RWPE1 (cell line): ENCODE measurements at regions not wholly inside any gene's neighbourhood (a gene's known extent, or its start where the extent isn't known, plus 50 kb on each side); places are given as distances from the start of the nearest gene placed in this dataset.

Source experiments
- CTCF ChIA-PET: fragments of 350-600 bp; sonication (Branson Sonifier 250); formaldehyde crosslinking; extraction: SDS; loops from one replicate; lab custom pipeline; 2021; lab: Yijun Ruan, JAX
- POLR2A ChIA-PET: fragments of 400-600 bp; formaldehyde crosslinking; extraction: SDS; loops from one replicate; lab custom pipeline; 2020; ENCODE audit warnings: antibody characterized with exemption; ENCODE audit not compliant: low non-redundant PET; lab: Yijun Ruan, JAX
- DNase-seq: peaks from one replicate; pipeline ENCODE4 v3.0.0; 2012; ENCODE audit warnings: low spot score
- H3K27ac ChIP-seq: fragments of 450-650 bp; 2 replicates; pipeline ENCODE4 v1.5.1; 2017
- TF ChIP-seq, protein P1 (sequence below): fragments of 450-650 bp; conservative IDR thresholded peaks from 2 replicates; pipeline ENCODE4 v1.5.1; 2017; ENCODE audit warnings: low read depth, mild to moderate bottlenecking

DNA sequence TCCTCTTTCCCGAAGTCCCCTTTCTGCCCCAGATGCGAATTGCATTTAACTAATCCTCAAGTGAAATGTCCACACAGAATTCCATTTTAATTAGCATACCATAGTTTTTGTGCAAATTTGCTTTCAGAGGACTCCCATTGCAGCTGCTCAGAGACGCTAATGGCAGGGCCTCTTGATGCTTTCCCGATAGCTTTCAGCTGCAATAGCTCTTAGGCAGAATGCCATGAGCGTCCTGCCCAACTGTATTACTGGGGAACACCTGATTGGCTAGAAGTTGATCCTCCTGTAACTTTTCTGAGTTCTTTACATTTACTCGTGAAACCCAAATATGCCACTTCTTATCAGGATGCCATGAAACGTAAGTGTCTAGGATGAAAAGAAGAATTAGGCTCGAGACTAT lies 203.0 kb downstream of the UTP18 start:
- POLR2A ChIA-PET, result no interaction called here
- DNase-seq, result no peak
- H3K27ac ChIP-seq, result no peak overlapping the region
- CTCF ChIA-PET, result interaction anchor here (0.6 kb wide), 1 partner anchor 59 kb away, joined by 3 read pairs; no protein-coding TSS in a partner anchor
- TF ChIP-seq, protein P1, sequence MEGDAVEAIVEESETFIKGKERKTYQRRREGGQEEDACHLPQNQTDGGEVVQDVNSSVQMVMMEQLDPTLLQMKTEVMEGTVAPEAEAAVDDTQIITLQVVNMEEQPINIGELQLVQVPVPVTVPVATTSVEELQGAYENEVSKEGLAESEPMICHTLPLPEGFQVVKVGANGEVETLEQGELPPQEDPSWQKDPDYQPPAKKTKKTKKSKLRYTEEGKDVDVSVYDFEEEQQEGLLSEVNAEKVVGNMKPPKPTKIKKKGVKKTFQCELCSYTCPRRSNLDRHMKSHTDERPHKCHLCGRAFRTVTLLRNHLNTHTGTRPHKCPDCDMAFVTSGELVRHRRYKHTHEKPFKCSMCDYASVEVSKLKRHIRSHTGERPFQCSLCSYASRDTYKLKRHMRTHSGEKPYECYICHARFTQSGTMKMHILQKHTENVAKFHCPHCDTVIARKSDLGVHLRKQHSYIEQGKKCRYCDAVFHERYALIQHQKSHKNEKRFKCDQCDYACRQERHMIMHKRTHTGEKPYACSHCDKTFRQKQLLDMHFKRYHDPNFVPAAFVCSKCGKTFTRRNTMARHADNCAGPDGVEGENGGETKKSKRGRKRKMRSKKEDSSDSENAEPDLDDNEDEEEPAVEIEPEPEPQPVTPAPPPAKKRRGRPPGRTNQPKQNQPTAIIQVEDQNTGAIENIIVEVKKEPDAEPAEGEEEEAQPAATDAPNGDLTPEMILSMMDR, result no peak

DNA sequence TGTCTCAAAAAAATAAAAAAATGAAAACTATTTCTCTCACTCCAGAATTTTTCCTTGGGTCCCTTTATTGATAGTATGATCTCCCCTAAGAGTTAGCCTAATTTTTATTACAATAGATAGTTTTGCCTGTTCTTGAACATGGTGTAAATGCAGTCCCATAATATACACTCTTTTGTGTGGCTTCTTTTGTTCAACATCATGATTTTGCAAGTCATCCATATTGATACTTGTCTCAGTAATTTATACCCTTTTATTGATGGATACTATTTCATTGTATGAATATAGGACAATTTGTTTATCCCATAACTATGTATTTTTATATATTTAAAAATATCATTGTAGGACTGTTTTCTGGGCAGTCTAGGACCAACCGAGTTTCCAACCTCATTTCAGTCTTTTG lies 207.0 kb downstream of the UTP18 start:
- no peak for DNase-seq
- TF ChIP-seq, protein P1, result no peak
- ChIA-PET POLR2A (no interaction called here), CTCF (no interaction called here)
- H3K27ac ChIP-seq, result no peak overlapping the region

DNA sequence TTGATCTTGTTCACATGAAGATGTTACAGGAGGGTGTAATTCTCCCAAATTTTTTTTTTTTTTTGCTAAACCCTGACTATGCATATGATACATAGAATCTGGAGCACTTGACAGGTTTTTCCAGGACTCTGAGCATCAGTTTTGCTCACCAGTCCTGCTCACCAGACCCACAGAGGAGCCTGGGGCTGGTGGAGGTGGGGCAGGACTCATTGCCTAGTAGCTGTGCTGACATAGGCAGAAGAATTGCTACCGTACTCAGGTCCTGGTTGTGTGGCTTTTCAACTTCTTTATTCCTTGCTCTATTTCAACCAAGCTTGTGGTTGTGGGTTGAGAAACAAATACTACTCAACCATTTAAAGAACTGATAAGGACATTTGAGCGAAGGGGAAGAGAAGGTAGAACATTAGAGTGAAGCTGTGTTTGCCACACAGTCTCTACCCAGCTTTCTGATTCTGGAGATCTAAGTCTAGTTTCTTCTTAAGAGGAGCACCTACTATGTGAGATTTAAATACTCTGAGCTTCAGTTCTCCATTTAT lies 212.4 kb downstream of the UTP18 start:
- TF ChIP-seq, protein P1, result no peak
- DNase-seq, result no peak
- CTCF ChIA-PET, result interaction anchor here (0.7 to 1.8 kb wide), 2 partner anchors 11 to 15 kb away, joined by 3 to 5 read pairs; no protein-coding TSS in a partner anchor
- no peak overlapping the region for H3K27ac ChIP-seq
- POLR2A ChIA-PET, result no interaction called here

DNA sequence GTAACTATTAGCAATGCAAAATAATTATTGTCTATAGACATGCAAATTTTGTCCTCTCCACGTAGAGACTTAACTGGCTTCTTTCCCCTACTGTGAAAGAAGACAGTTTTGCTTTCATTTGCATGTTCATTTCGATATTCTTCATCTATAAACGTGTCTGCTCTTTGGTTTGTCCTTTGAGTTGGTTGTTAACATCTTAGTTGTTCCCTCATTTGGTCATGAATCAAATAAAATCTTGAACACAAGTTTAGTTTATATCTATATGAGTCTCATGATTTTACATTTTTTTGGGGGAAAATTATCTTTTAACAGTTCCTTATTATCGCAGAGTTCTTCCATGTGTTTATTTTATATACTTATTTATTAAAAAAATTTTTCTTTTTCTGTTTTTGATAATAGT lies 214.4 kb downstream of the UTP18 start:
- POLR2A ChIA-PET, result no interaction called here
- DNase-seq, result no peak
- TF ChIP-seq, protein P1, result no peak
- H3K27ac ChIP-seq, result no peak overlapping the region
- CTCF ChIA-PET, result no interaction called here

DNA sequence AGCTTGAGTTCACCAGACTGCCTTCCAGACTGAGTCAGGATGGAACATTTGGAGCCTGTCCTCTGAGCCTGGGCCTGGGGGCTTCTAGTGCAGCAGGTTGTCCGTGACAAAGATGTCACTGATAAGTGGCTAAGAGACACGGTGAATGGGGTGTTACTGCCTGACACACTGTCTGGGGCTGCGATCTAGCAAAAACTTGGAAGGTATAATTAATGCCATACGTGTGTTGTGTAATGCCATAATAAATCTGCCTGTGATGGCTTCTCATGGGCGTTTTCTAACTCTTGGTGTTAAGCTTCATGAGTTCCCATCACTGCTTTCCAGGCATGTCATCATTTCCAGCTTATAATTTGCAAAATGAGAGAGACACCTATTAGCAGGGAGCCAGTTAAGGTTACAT lies 215.4 kb downstream of the UTP18 start:
- ChIA-PET POLR2A (no interaction called here), CTCF (interaction anchor here (0.6 to 0.7 kb wide), 4 partner anchors 21 to 284 kb away, joined by 3 to 5 read pairs (median 3); no protein-coding TSS in a partner anchor)
- H3K27ac ChIP-seq, result no peak overlapping the region
- TF ChIP-seq, protein P1, result no peak
- DNase-seq, result no peak

DNA sequence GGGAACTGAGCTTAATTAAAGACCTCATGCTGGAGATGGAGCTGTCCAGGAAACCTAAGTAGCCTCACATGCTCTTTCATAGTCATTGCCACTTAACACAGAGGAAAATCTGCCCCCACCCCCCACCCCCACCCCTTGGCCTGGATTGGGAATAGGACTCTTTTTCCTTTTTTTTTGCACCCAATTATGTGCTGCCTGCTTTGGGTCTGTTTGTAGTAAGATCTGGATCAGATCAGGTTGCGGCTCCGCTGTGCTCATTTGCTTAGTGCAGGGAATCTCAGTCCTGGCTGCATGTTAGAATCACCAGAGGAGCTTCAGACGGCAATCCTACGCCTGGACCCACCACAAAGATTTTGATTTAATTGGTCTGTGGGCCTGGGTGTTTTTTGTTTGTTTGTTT lies 219.0 kb downstream of the UTP18 start:
- ChIA-PET POLR2A (no interaction called here), CTCF (interaction anchor here (0.6 kb wide), 1 partner anchor 82 kb away, joined by 3 read pairs; no protein-coding TSS in a partner anchor)
- no peak overlapping the region for H3K27ac ChIP-seq

More for the DNA sequence above, 219.0 kb downstream of the UTP18 start:
- DNase-seq, result no peak
- TF ChIP-seq, protein P1, result no peak
